Myocyte (in vitro differentiated cells): ENCODE measurements at regions not wholly inside any gene's neighbourhood (a gene's known extent, or its start where the extent isn't known, plus 50 kb on each side); places are given as distances from the start of the nearest gene placed in this dataset.
"Not testable (repeated sequence)": the region's sequence is repeated elsewhere in the genome, so short reads cannot be mapped to it uniquely, and the experiment has no call there.

Experiments used
- DNase-seq: peaks from one replicate; pipeline ENCODE4 v3.0.0-alpha.2; 2012; ENCODE audit warnings: low read depth

- DNase-seq: no peak
Observed at GRCh38 chr16:35798885-35799426, 2339.5 kb downstream of the TP53TG3F start.

- DNase-seq: not testable (repeated sequence)
Observed at GRCh38 chr16:35804465-35804864, 2345.1 kb downstream of the TP53TG3F start.

DNA sequence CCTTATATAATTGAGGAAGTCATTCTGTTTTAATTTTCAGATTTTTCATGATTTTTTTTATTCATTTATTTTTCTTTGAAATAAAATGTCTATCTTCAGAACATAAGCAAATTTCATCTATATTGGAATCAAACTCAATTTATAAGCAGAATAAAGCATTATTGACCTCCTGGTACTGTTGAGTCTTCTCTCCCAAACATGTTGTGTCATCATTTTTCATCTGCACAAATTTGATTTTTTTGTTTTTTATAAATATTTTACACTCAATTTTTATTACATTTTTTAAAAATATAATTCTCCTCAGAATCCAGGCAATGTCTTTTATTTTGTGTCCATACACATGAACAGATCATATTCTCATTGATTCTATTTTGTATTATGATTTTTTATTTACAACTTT, 2363.9 kb downstream of the TP53TG3F start:
- no peak for DNase-seq

GRCh38 chr16:35841632-35842031, 2382.2 kb downstream of the TP53TG3F start:
- DNase-seq: no peak

DNA sequence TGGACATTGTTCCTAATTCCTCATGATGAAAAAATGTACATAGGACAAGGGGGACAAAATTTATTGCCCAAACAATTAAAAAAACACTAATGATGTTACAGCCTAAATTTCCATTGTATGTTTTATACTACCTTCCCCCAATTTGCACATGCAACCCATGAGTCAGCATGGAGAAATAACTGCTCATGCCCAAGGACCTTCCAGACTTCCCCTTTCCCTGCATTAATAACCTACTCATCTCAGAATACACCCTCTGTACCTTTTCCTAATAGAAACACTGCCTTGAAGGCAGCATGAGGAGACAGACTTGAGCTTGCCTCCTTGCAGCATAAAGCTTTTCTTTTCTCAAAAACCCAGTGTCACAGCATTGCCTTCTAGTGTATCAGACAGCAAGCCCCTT, 2402.8 kb downstream of the TP53TG3F start:
- DNase-seq: no peak

GRCh38 chr16:35868630-35869029, 2409.2 kb downstream of the TP53TG3F start:
- no peak for DNase-seq

DNA sequence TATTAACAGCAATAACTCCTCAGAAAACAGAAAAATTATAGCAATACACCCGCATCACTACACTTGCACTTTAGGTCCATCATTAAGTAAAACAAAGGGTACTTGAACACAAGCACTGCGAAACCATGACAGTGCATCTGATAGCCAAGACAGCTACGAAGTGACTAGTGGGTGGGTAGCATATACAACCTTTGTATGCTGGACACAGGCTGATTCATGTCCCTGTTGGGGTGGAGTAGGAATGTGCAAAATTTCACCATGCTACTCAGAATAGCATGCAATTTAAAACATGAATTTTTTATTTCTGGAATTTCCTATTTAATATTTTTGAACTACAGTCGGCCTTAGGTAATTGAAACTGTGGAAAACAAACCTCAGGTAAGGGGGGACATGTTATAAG, 2414.1 kb downstream of the TP53TG3F start:
- DNase-seq: no peak

GRCh38 chr16:35881654-35882053, 2422.2 kb downstream of the TP53TG3F start:
- no peak for DNase-seq

DNA sequence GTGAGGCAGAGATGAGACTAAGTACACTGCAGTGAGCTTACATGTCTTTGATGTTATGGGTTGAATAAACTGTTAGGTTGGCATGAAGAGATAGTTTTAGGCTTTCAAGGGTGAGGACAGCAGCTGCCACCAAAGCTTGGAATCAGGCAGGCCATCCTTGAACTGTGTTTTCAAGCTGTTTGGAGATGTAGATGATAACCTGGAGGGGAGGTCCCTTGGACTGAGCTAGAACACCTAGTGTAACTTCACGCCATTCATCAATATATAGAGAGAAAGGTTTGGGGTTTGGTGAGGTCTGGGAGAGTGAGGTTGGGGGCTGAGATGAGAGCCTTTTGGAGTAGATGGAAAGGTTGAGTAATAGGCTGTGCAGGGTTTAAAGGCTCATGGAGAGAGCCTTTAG, 2447.0 kb downstream of the TP53TG3F start:
- DNase-seq: no peak

DNA sequence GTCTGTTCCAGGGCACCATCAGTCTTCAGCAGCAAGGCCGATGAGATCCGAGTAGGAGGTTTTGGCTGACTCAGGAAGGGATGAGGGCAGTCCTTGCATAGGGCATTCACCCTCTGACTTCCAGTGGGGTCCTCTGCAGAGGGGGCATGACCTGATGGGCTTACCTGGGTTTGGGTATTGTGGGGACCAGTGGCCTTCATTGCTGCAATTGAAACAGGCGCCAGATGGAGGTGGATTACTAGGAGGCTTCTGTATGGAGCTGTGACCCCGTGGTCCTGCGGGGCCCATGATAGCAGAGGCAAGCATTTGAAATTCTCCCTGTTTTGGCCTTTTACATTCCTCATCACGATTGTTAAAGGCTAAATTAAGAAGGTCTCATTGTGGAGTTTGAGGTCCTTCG, 2448.7 kb downstream of the TP53TG3F start:
- DNase-seq: no peak

- no peak for DNase-seq
Observed at GRCh38 chr16:35908942-35909341, 2449.5 kb downstream of the TP53TG3F start.

GRCh38 chr16:35909351-35909954, 2450.0 kb downstream of the TP53TG3F start:
- no peak for DNase-seq

GRCh38 chr16:35910409-35910808, 2451.0 kb downstream of the TP53TG3F start:
- DNase-seq: no peak

- DNase-seq: no peak
Observed at GRCh38 chr16:35911899-35912298, 2452.5 kb downstream of the TP53TG3F start.

DNA sequence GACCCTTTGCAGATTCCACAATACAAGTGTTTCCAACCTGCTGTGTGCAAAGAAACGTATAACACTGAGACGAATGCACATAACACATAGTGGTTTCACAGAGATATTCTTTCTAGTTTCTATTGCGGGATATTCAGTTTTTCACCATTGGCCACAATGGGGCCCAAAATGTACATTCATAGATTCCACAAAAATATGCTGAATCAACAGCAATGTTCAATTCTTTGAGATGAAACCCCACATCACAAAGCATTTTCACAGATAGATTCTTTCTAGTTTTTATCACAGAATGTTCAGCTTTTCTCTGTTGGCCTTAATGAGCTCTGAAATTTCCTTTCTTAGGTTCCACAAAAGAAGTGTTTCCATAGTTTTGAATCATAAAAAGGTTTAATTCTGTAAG, 2472.3 kb downstream of the TP53TG3F start:
- no peak for DNase-seq
